SK-N-SH treated with all-trans-retinoic acid at 6 μM for 48 hours (cell line): ENCODE measurements at regions not wholly inside any gene's neighbourhood (a gene's known extent, or its start where the extent isn't known, plus 50 kb on each side); places are given as distances from the start of the nearest gene placed in this dataset.

ENCODE experiments used
- ATAC-seq: fragments of 200-7000 bp; cut with Tn5 transposase; 3 replicates; pipeline ENCODE4 v1.9.1; 2020; ENCODE audit warnings: mild to moderate bottlenecking, moderate library complexity
- ARNTL ChIP-seq: fragments of 450-650 bp; formaldehyde crosslinking; IDR thresholded peaks from 2 replicates; pipeline ENCODE4 v1.5.0; 2020; ENCODE audit warnings: low read depth, mild to moderate bottlenecking, moderate library complexity, borderline replicate concordance
- CSDC2 ChIP-seq: fragments of 250-450 bp; sonication (Bioruptor Pico); IDR thresholded peaks from 2 replicates; pipeline ENCODE4 v1.5.0; 2020; ENCODE audit warnings: mild to moderate bottlenecking, moderate library complexity
- ESRRG ChIP-seq: fragments of 250-450 bp; sonication (Bioruptor Pico); IDR thresholded peaks from 2 replicates; pipeline ENCODE4 v1.6.1; 2021; ENCODE audit warnings: mild to moderate bottlenecking
- GLIS3 ChIP-seq: fragments of 250-450 bp; sonication (Bioruptor Pico); IDR thresholded peaks from 2 replicates; pipeline ENCODE4 v1.5.0; 2020; ENCODE audit warnings: mild to moderate bottlenecking, moderate library complexity
- ISL1 ChIP-seq: fragments of 250-450 bp; sonication (Bioruptor Pico); IDR thresholded peaks from 2 replicates; pipeline ENCODE4 v2.1.2; 2022; ENCODE audit warnings: mild to moderate bottlenecking, moderate library complexity
- OSR1 ChIP-seq: fragments of 250-450 bp; sonication (Bioruptor Pico); IDR thresholded peaks from 2 replicates; pipeline ENCODE4 v1.8.0; 2022; ENCODE audit warnings: moderate library complexity, mild to moderate bottlenecking, inconsistent platforms
- PPARA ChIP-seq: fragments of 250-450 bp; sonication (Bioruptor Pico); IDR thresholded peaks from 2 replicates; pipeline ENCODE4 v1.5.0; 2020; ENCODE audit warnings: mild to moderate bottlenecking, borderline replicate concordance
- RARB ChIP-seq: fragments of 250-450 bp; sonication (Bioruptor Pico); IDR thresholded peaks from 2 replicates; pipeline ENCODE4 v1.8.0; 2021; ENCODE audit warnings: mild to moderate bottlenecking, moderate library complexity
- TCF4 ChIP-seq: fragments of 250-450 bp; sonication (Bioruptor Pico); IDR thresholded peaks from 2 replicates; pipeline ENCODE4 v1.8.0; 2021; ENCODE audit warnings: mild to moderate bottlenecking, moderate library complexity, borderline replicate concordance
- ZFP3 ChIP-seq: fragments of 250-450 bp; sonication (Bioruptor Pico); IDR thresholded peaks from 2 replicates; pipeline ENCODE4 v1.5.0; 2020; ENCODE audit warnings: mild to moderate bottlenecking, moderate library complexity
- ZFP30 ChIP-seq: fragments of 450-650 bp; formaldehyde crosslinking; IDR thresholded peaks from 2 replicates; pipeline ENCODE4 v1.5.0; 2022; ENCODE audit warnings: mild to moderate bottlenecking, moderate library complexity
- ZNF565 ChIP-seq: fragments of 450-650 bp; formaldehyde crosslinking; conservative IDR thresholded peaks from 2 replicates; pipeline ENCODE4 v1.5.0; 2020; ENCODE audit warnings: low read depth, mild to moderate bottlenecking, moderate library complexity
- ZNF70 ChIP-seq: fragments of 450-650 bp; formaldehyde crosslinking; IDR thresholded peaks from 2 replicates; pipeline ENCODE4 v1.5.0; 2020; ENCODE audit warnings: mild to moderate bottlenecking, moderate library complexity
- ZNF8 ChIP-seq: fragments of 450-650 bp; formaldehyde crosslinking; IDR thresholded peaks from 2 replicates; pipeline ENCODE4 v1.5.0; 2020; ENCODE audit warnings: mild to moderate bottlenecking, moderate library complexity
- TF ChIP-seq, protein P1 (sequence below): fragments of 250-450 bp; sonication (Bioruptor Pico); IDR thresholded peaks from 2 replicates; pipeline ENCODE4 v1.5.1; 2021; ENCODE audit warnings: mild to moderate bottlenecking, moderate library complexity
- TF ChIP-seq, protein P2 (sequence below): fragments of 250-450 bp; sonication (Bioruptor Pico); IDR thresholded peaks from 2 replicates; pipeline ENCODE4 v1.5.1; 2020; ENCODE audit warnings: low read depth, mild to moderate bottlenecking, moderate library complexity
- TF ChIP-seq, protein P3 (sequence below): fragments of 250-450 bp; sonication (Bioruptor Pico); IDR thresholded peaks from 2 replicates; pipeline ENCODE4 v1.8.0; 2021; ENCODE audit warnings: low read depth, mild to moderate bottlenecking, moderate library complexity, borderline replicate concordance
- TF ChIP-seq, protein P4 (sequence below): fragments of 250-450 bp; sonication (Bioruptor Pico); IDR thresholded peaks from 2 replicates; pipeline ENCODE4 v1.5.0; 2020; ENCODE audit warnings: mild to moderate bottlenecking, moderate library complexity

DNA sequence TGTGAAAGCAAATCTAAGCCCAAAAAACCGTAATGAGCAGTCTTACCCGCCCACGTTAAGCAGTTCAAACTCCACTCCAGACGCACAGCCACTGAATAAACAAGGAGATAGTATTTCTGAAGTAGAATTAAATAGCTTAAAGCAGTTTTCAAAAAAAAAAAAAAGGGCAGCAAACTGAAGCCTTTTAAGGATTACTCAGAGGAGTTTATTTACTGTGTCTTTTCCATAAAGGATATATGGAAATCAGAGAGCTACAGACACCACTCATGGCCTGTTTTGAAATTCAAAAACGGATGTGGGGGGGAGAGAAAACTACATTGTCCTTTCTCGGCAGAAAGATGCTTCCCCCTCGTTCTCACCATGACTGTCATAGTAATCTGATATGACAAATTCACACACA, 83.7 kb upstream of the IRX1 start:
- no peak for ATAC-seq
- TF ChIP-seq, protein P1, sequence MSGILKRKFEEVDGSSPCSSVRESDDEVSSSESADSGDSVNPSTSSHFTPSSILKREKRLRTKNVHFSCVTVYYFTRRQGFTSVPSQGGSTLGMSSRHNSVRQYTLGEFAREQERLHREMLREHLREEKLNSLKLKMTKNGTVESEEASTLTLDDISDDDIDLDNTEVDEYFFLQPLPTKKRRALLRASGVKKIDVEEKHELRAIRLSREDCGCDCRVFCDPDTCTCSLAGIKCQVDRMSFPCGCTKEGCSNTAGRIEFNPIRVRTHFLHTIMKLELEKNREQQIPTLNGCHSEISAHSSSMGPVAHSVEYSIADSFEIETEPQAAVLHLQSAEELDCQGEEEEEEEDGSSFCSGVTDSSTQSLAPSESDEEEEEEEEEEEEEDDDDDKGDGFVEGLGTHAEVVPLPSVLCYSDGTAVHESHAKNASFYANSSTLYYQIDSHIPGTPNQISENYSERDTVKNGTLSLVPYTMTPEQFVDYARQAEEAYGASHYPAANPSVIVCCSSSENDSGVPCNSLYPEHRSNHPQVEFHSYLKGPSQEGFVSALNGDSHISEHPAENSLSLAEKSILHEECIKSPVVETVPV, result no peak
- TF ChIP-seq ZFP3 (CRISPR knock-in tag) (no peak), ISL1 (CRISPR knock-in tag) (no peak), ESRRG (CRISPR knock-in tag) (no peak)
- TF ChIP-seq, all 23 proteins: peak for 0

DNA sequence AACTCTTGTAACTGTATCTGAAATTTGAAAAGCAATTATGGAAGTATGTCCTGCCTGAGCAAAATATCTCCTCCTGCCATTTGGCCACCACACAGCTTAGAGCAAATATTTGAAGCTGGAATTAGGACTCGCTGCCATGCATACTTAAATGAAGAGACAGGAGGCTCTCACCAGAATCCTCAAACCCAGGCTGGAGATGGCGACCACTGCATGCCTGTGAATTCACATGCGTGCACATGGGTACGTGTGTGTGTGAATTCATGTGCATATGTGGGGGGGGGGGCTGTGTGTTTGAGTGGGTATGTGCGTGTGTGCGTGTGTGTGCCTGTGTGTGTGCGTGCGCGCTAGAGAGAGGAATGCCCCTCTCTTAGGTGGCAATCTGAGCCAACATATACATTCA, 84.1 kb upstream of the IRX1 start:
- no peak for ATAC-seq
- TF ChIP-seq, protein P2, sequence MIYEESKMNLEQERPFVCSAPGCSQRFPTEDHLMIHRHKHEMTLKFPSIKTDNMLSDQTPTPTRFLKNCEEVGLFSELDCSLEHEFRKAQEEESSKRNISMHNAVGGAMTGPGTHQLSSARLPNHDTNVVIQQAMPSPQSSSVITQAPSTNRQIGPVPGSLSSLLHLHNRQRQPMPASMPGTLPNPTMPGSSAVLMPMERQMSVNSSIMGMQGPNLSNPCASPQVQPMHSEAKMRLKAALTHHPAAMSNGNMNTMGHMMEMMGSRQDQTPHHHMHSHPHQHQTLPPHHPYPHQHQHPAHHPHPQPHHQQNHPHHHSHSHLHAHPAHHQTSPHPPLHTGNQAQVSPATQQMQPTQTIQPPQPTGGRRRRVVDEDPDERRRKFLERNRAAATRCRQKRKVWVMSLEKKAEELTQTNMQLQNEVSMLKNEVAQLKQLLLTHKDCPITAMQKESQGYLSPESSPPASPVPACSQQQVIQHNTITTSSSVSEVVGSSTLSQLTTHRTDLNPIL (CRISPR knock-in tag), result no peak
- TF ChIP-seq, protein P3, sequence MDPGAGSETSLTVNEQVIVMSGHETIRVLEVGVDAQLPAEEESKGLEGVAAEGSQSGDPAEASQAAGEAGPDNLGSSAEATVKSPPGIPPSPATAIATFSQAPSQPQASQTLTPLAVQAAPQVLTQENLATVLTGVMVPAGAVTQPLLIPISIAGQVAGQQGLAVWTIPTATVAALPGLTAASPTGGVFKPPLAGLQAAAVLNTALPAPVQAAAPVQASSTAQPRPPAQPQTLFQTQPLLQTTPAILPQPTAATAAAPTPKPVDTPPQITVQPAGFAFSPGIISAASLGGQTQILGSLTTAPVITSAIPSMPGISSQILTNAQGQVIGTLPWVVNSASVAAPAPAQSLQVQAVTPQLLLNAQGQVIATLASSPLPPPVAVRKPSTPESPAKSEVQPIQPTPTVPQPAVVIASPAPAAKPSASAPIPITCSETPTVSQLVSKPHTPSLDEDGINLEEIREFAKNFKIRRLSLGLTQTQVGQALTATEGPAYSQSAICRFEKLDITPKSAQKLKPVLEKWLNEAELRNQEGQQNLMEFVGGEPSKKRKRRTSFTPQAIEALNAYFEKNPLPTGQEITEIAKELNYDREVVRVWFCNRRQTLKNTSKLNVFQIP (CRISPR knock-in tag), result no peak
- TF ChIP-seq ZNF565 (no peak), ZNF8 (CRISPR knock-in tag) (no peak), ISL1 (CRISPR knock-in tag) (no peak), CSDC2 (CRISPR knock-in tag) (no peak), OSR1 (CRISPR knock-in tag) (no peak), ARNTL (no peak), PPARA (CRISPR knock-in tag) (no peak)
- TF ChIP-seq, protein P4, sequence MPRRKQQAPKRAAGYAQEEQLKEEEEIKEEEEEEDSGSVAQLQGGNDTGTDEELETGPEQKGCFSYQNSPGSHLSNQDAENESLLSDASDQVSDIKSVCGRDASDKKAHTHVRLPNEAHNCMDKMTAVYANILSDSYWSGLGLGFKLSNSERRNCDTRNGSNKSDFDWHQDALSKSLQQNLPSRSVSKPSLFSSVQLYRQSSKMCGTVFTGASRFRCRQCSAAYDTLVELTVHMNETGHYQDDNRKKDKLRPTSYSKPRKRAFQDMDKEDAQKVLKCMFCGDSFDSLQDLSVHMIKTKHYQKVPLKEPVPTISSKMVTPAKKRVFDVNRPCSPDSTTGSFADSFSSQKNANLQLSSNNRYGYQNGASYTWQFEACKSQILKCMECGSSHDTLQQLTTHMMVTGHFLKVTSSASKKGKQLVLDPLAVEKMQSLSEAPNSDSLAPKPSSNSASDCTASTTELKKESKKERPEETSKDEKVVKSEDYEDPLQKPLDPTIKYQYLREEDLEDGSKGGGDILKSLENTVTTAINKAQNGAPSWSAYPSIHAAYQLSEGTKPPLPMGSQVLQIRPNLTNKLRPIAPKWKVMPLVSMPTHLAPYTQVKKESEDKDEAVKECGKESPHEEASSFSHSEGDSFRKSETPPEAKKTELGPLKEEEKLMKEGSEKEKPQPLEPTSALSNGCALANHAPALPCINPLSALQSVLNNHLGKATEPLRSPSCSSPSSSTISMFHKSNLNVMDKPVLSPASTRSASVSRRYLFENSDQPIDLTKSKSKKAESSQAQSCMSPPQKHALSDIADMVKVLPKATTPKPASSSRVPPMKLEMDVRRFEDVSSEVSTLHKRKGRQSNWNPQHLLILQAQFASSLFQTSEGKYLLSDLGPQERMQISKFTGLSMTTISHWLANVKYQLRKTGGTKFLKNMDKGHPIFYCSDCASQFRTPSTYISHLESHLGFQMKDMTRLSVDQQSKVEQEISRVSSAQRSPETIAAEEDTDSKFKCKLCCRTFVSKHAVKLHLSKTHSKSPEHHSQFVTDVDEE (CRISPR knock-in tag), result no peak

DNA sequence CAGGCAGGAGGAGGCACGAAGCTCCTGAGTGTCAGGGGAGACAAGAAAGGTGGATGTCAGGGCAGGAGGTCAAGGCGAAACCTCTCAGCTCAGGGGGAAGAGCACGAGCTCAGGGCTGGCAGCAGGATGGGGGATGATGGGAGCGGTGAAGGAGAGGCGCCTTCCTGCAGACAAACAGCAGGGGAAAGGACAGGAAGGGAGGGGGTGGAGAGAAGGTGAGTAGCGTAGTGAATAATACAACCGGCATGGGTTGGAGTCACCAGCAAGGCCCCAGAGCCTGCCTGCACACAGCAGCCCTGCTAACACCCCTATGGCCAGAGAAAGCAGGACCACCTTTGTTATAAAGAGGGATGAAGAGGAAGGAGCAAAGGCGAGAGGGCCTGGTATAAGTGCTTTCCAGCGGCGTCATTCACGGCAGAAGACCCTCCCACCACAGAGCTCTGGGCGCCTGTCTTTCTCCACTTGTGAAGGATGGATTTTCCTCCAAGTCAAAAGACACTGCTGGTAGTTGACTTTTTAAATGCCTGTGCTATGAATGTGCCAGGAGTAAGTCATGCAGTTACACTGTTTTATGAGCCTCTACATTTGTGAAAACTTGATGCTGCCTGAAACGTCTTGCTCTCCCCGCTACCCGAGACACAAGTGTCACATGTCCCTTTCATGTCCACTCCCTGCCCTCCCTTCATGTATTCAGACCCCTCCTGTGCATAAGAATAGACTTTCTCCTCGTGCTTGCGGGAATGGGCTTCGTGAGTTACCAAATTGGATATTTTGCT, 84.8 kb upstream of the IRX1 start:
- no peak for ATAC-seq
- TF ChIP-seq ARNTL (no peak), ZNF565 (no peak), ESRRG (CRISPR knock-in tag) (no peak), ISL1 (CRISPR knock-in tag) (no peak), ZFP30 (CRISPR knock-in tag) (no peak), TCF4 (CRISPR knock-in tag) (no peak), ZNF70 (CRISPR knock-in tag) (no peak), GLIS3 (CRISPR knock-in tag) (no peak), CSDC2 (CRISPR knock-in tag) (no peak), OSR1 (CRISPR knock-in tag) (no peak), RARB (no peak), PPARA (CRISPR knock-in tag) (no peak), ZNF8 (CRISPR knock-in tag) (no peak)
- TF ChIP-seq, protein P1, result no peak
- TF ChIP-seq, protein P4 (CRISPR knock-in tag), result no peak
- TF ChIP-seq, protein P2 (CRISPR knock-in tag), result no peak
